ENCODE measurements at regions not wholly inside any gene's neighbourhood (a gene's known extent, or its start where the extent isn't known, plus 50 kb on each side); places are given as distances from the start of the nearest gene placed in this dataset.

DNA sequence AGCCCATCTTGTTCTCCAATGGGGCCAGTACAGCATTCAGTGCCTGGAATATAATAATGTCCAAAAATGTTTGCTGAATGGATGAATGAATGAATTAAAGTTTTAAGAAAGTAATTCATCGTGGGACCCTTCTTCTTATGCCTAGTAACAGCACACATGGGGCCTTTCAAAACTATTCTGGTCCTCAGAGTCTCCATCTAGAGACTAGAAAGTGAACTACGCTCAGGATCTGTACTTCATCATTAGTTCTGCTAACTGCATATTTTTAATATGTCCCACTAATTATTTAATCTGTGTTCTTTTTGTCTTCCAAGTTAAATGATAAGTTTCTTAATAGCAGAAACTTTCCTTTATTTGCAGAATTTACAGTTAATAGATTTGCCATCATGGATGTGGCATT lies 172.5 kb downstream of the SMAD2 start:
- no peak for DNase-seq

DNA sequence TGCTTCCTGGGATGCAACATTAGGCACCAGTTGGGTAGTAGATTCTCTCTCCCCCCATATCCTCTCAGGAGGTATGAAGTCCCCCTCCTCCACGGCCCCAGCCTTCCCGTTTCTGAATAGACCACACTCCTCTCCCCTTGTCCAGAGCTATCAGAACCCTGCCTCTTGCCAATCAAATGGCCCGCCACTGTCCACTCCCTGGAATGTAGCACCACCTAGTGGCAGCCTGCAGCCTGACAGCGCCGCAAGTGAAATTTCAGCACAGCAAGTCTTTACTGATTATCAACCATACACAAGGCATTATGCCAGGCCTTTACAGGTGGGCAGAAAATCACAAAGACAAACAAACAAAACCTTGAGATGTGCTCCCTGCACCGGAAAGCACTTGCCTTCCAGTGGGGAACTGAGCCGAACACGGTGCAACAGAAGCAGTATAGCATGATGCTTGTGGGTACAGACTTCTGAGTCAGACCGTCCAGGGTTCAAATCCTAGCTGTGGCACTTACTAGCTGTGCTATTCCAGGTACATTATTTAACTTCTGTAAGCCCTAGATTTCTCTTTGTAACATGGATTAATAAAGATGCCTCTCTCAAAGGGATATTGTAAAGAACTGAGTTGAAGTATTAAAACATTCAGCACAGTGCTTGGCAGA lies 174.0 kb downstream of the SMAD2 start:
- peak; percentile 35 for DNase-seq

DNA sequence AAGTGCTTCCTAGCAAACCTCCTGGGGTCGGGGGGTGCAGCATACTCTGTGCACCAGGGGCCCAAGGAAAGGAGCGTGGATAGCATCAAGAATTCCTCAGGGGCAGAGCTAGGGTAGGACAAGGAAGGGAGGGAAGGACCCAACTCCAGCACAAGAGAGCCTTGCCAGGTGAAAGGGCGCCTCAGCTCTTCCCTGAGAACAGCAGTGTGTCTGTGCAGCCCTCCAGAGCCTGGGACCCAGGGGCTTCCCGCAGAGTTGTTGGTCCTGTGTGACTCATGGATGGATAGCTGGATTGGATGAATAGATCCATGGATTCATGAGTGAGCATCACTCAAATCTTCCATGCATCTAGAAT lies 175.4 kb downstream of the SMAD2 start:
- DNase-seq: no peak

DNA sequence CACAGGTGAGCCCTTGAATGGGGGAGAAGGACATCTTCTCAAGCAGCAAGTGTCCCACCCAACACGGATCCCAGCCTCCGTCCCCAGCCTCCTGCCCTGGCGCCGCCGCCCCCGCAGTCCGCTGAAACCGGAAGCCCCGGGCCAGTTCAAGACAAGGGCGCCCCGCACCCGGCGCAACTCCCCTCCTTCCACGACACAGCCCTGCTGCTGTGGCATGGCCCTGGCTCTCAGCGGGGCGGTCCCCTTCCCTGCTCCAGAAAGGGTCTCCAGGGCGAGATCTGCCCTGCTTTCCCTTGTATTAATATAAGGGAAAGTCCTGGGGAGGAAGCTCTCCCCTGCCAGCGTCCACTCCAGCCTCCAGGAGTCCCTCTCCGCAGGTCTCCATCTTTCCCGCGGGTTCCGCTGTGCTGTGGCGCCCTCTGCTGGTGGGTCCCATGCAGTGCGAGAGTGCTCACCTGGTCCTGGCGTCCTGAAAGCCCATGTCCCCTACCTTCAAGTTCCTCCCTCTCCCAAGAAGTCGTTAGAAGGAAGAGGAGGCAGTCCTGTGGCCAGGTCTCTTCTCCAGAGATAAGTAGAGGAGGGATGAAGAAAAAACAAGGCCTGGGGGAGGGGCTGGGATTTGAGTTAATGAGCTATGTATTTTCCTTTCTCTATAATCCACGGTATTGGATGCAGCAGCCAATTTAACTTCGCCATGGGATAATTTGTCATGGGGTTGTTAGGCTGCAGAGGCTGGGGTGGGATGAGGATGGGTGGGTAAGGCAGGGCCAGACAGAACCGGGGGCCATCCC lies 176.0 kb downstream of the SMAD2 start:
- DNase-seq: peak; percentile 30

DNA sequence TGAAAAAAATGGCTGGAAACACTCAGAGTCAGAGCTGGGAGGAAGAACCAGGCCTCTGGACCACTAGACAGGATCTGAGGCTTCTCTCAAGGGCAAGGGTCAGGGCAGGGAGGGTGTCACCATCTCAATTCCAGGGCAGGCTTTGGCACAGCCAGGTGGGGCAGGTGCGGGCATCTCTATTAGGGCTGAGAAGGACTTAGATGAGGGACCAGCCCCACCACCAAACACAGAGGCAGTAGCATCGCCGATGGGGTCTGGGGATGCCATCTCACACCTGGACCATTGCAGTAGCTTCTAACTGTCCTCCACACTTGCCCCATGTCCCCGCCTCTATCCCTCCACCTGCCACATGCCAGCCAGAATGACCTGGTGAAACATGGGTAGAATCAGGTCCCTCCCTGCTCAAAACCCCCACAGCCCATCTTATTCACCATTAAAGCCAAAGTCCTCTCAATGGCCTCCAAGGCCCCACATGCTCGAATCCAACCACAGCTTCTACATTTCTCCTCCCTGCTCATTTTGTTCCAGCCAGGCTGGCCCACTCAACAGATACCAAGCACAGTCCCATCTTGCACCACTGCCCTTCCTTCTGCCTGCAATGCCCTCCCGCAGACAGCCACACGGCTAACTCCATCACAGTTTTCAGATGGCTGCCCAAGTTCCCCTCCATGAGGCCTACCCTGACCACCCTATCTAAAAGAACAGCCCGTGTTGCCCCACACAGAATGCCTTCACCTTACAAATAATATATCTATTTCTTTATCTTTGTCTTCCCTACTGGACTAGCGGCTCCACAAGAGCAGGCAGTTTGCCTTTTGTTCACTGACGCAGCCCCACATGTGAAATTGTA lies 177.4 kb downstream of the SMAD2 start:
- no peak for DNase-seq

DNA sequence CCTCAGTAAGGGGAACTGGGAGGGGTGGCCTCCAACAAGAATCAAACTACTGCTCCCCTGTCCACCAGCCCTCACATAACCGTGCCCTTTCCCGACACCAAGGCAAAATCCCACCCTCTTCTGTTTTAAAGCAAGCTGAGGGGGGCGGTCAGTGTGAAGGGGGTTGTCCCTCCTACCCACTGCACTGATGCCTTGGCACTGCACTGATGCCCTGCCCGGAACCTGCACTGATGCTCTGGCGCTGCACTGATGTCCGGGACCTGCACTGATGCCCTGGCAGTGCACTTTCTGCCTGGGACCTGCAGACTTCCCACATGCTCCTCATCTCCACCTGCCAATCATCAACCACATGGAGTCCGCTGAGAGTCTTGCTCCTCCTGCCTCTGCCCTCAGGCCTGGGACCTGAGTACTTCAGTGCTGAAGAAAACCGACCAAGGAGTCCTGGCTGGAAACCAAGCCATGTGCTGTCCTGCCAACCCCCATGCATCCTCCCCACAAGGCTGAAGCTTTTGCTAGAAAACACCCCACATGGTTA lies 179.5 kb downstream of the SMAD2 start:
- DNase-seq: no peak

DNA sequence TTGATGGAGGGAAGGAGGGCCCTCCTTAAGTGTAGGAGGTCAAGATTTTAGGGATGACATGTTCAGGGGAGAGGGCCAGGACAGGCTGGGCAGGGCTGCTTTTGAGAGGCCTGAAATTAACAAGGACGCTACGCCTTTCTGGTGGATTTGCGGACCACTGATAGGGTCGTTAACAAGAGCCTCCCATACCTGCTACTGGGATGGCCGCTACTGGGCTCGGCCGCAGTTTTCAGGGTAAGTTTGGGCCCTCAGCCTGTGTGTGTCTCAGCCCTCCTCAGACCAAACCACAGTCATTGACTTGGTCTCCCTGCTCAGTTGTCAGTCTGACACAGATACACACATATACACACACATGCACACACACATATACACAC lies 180.9 kb downstream of the SMAD2 start:
- DNase-seq: no peak

DNA sequence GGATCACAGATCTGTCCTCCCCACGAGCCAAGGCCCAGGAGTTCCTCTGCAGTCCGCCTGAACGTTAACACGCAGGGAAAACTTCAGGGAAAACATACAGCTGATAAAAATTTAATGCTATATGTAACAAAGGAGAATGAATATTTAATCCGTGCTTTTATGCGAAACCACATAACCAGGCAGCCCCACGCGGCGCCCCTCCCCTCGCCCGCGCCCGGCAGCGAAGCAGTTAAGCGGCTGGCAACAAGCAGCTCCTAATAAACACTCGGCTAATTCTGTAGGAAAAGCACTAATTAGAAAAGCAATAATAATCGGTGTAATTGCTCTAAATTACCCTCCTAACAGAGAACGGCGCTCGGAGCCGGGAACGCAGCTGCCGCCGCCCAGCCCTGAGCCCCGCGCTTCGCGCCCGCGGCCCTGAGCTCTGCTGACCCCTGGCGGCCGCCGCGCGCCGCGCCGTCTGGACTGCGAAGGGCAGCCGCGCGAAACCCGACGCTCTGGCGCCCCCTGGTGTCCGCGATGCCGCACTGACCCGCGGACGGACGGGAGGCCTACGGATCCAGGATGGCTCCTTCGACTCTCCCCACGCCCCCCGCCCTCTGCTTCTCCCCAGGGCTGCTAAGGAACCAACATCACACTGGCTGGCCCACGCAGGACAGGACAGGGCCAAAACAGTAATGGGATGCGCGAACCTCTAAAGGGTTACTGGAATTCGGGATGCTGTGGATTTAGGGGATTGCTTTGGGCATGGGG lies 181.4 kb downstream of the SMAD2 start:
- no peak for DNase-seq

DNA sequence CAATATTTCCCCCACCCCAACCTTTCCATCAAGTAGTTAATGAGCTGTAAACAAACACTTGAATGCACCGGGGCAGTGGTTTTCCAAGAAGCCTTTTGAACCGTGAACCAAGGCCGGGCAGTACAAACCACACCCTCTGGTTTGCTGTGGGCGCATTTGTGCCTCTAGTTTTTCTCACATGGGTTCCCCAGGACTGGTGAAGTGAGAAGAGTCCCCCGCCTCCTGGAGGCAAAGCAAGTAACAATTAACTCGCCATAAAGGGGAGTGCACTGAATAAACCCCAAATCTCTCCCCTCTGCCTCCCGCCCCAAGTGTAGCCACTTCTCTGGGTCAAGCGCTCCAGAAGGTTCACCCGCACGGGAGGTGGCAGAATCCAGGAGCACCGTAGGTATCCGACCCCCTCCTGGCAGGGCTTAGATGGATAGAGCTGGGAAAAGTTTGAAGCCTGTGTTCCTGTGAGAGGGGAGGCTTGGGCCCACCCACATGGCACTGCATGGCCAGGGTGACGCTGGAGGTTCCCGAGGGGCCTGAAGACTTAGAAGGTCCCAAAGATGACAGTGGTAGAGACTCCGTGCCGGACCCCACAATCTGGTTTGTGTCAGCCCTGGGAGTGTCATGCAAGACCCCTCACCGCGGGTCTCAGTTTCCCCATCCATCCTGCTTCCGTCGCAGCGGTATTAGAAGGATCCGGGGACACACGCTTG lies 182.2 kb downstream of the SMAD2 start:
- DNase-seq: no peak

DNA sequence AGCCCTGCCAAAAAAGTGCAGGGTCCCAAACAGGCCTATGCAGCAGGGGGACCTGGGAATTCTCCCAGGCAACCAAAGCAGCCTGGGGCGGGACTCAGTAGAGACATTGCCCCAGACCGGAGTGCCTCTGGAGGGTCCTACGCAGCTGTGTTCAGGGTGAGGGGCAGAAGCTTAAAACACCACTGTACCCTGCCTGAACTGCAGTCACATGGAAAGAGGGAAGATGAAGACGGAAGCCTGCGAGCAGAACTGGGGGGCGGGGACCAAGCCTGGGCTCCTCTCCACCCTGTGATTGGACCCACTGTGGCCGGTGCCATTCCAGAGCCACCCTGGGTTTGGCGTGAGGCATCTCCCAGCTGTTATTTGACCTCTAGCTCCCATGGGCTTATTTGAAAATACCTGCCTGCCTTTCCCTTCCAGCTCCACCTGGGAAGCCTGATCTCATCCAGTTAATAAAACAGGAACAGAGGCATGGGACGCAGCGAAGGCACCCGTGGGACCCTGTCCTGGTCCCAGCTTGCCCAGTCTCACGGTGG lies 183.1 kb downstream of the SMAD2 start:
- no peak for DNase-seq

DNA sequence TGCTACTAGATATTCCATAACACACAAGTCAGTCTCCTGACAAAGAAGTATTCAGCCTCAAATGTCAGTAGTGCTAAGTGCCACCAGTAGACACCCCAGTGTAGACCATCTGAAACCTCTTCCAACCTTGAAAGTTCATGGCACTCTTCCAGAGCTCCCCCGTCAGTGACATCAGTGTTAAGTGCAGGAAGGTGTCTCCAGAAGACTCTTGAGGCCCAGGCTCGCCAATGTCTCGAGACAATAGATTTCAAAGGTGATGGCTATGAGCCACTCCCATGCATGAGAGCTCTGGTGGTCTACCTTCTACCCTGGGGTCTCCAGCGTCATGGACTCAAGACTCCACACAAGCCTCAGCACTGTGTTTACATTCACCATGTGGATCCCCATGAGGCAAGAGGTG lies 183.8 kb downstream of the SMAD2 start:
- no peak for DNase-seq

DNA sequence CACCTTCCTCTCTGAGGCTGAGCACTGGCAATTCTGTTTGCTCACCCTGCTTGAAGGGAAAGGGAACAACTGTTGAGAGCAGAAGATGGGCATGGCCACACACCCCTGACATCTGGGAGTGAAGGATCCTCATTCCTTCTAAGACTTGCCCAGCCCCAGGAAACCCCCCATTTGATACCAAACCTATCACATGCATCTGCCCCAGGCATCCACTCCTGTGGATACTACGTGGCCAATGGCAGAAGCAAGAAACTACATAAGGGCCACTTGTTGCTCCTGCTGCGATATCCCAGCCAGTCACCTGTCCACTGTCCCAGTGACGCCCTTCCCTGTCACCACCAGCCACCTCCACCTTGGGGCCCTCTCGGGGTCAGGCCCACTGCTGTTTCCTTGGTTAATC lies 185.2 kb downstream of the SMAD2 start:
- DNase-seq: no peak

DNA sequence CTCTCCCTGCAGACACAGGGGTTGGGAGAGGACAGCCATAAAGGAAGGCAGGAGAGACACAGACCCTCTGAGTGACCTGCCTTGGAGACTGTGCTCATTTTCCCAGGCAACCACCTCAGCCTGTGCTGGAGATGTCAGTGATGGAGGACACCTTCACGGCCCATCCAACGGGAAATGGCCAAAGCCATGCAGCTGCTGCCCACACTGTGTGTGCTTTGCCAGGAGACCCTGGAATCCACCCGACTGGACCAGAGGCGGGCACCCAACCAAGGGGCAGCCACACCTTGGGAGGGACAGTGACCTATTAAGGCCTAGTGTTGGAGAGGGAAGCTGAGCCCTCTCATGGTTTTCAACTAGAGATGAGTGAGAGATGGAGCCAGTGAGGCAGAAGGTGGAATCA lies 192.5 kb downstream of the SMAD2 start:
- DNase-seq: no peak

DNA sequence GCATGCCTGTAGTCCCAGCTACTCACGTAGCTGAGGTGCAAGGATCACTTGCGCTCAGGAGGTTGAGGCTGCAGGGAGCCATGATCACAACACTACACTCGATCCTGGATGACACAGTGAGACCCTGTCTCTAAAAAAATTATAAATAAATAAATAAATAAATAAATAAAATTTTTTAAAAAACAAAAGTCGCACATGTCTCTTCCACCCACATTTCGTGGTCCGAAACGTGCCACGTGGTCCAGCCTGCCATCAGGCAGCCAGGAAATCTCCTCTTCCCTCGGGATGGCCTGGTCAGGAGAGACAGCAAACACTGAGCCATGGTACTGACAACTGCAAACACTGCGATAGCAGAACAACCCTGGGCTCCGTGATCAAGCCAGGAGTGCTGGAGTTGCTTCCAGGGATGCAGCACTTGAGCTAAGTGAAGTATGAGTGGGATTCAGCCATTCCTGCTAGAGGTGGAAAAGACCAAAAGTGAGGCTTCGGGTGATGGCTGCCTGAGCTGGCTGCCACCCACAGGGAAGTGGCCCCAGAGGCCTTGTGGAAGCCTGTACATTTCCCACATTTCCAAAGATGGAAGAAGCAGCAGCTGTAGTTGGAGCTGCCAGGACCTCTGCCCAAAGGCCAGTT lies 193.1 kb downstream of the SMAD2 start:
- DNase-seq: no peak

DNA sequence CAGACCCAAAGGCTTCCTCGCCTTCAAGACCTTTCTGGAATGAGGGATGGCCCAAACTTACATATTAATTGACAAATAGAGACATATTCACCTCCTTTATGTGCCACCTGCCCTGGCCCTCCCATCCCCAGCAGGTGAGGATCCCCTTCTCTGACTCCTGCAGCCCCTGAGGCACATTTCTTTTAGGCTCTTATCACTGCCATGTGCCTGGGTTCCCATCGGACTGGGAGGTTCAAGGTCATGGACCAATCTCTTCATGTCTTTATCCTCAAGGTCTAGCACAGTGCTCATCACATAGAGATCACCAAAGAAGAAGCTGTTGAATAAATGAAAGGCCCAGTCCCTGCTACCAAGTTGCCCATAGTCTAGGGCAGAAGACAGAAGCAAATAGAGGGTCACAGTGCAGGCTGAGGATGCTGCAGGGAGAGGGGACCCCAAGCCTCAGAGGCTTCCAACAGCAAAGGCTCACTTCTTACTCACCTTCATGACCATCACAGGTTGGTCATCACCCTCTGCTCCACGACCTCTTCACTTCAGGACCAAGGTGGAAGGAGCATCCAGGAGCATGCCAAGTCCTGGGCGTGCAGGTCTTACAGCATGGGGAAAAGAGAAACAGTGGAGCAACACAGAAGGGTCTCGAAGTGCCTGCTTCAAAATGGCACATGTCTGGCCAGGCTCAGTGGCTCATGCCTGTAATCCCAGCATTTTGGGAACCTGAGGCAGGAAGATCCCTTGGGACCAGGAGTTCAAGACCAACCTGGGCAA lies 193.9 kb downstream of the SMAD2 start:
- DNase-seq: no peak

DNA sequence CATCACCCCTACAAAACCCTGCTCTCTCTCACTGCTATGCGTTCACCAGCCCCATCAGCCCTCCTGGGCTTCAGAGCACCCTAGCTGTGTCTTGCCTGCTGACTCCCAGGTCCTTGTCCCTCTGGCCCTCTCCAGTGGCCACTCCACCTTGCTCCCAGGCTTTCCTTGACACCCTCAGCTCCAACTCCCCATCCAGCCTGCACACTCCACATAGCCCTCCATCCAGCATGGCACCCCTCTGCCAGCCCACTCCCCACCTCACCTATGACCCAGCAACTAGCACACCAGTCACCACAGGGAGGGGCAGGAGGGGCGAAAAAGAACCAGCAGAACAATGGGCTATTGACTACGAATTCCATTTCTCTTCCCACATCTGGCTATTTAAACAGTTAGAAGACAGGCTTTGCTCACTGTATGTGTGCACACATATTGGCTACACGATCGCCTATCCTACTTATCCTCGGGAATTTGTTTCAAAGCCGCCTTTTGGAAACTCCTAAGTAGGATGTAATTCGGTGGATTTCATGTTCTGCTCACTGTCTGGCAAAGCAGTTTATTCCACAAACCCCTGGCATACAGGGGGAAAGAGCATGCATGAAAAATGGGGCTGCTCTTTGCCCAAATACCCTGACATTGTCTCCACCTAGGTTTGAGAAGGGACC lies 195.3 kb downstream of the SMAD2 start:
- DNase-seq: no peak

DNA sequence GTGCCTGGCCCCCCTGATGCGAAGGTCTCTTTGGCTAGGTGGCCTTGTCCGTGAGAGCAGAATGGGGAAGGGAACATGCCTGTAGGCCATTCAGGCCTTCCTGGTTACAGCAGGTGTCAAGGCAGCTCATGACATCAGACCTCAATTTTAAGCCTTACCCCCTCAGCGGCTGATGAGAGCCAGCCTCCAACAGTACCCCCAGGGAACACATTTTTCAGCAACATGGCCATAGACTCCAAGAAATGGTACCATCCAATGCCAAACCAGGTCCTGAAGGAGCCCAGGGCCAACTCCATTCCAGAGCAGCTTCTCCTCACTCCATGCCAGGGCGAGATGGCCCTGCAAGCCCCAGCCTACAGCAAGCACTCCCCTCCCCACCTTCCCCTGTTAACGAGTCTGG lies 199.2 kb downstream of the SMAD2 start:
- DNase-seq: no peak

DNA sequence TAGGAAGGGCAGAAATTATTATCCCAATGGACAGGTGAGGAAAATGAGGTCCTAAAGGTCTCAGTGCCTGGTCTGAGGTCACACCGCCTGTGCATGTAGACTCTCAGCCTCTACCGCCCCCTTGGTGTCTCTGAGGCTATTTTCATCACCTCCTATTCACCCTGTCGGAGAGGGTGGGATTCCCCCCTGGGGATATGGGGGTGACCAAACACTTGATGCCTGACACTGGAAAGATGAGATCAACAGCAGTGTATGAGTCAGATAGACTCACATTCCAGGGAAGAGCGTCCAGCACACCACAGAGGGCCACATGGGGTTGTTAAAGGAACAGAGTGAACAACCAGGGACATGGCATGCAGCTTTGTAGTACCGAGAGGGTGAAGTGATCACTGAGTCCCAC lies 199.7 kb downstream of the SMAD2 start:
- DNase-seq: no peak

DNA sequence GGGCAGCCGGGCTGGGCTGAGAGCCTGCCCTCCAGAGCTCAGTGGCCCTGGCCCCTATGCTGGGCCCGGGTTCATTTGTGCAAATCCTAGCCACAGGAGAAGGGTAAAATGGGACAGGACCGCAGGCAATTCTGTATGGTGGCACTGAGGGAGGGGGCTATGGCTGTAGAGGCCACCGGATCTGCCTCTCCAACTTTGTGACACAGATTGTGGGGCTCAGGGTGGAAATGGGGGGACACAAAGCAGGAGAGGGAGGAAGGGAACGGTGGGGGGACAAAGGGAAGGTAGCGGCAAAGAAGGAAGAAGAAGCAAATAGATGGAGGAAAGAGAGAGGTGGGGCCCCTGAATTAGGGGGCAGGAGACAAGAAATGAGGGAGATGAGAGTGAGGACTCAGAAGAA lies 201.1 kb downstream of the SMAD2 start:
- DNase-seq: no peak

DNA sequence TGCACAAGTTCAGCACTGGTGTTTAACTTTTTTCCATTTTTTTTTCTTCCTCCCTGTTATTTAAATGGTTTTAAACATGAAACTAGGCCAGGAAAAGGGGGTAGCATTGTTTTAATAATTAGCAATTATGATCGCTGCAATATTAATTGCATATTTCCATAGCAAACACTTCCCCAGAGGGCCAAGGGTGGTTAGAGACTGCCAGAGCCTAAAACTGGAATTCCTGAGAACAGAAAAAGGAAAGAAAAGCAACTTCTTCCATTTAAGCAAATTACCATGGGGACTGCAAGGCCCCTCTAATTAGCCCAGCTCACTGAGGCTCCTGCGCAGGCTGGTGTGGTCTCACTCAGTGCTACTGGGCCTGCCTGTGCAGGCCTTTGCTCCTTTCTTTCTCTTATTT lies 201.5 kb downstream of the SMAD2 start:
- DNase-seq: no peak

Data from NK-92 treated with Interleukin-12 subunit alpha and Interleukin-12 subunit beta, amount 100 ng/mL, for 24 hours (cell line).